Kidney epithelial cell (primary cell): ENCODE measurements at regions not wholly inside any gene's neighbourhood (a gene's known extent, or its start where the extent isn't known, plus 50 kb on each side); places are given as distances from the start of the nearest gene placed in this dataset.

Source experiments
- DNase-seq: peaks from one replicate; pipeline ENCODE4 v3.0.0-alpha.2; 2010; ENCODE audit warnings: low read depth
- H3K27me3 ChIP-seq: 2 replicates; pipeline ENCODE4 v1.6.0; 2011; ENCODE audit warnings: low read length; ENCODE audit not compliant: control insufficient read depth, insufficient read depth
- H3K36me3 ChIP-seq: 2 replicates; pipeline ENCODE4 v1.5.1; 2011; ENCODE audit warnings: low read length; ENCODE audit not compliant: control insufficient read depth, insufficient read depth
- H3K4me3 ChIP-seq: 2 replicates; pipeline ENCODE4 v1.5.1; 2011; ENCODE audit warnings: low read depth, mild to moderate bottlenecking, control low read depth, low read length
- TF ChIP-seq, protein P1 (sequence below): IDR thresholded peaks from 2 replicates; pipeline ENCODE4 v1.5.1; 2011; ENCODE audit warnings: mild to moderate bottlenecking, moderate library complexity, low read length, control low read depth, inconsistent platforms; ENCODE audit not compliant: insufficient read depth, poor library complexity, severe bottlenecking

DNA sequence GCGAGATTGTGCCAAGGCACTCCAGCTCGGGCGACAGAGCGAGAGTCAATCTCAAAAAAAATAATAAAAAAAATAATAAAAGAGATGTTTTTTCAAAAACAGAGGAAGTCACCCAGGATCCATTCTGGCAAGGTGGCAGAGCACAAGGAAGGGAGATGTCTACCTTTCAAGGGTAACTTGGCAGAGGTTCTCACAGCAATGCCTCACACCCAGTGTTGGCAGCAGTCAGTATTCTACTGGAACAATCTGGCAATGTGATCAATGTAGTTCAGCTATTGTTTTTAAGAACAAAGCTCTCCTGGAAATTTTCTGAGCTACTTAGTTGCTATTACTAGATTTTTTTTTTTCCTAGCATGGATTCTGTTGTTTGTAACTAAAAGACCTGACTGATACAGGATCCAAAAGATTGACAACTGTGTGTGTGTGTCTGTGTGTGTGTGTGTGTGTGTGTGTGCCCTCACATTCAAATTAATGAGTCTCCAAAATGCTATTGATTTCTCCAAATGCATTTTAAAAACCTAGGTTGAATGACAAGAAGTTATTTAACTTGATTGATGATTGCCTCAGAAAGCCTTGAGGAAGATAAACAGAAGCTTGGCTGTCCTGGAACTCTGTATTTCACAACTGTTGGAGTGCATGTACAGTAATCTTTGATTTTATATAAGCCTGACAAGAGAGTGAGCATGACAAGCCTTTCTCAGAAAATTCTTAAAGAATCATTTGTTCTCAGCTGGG lies 114.1 kb upstream of the RREB1 start:
- Histone ChIP-seq H3K36me3 (no peaks in the 10 kb centered on the region), H3K4me3 (no peak overlapping the region), H3K27me3 (no peaks in the 10 kb centered on the region)
- DNase-seq: no peak
- TF ChIP-seq, protein P1, sequence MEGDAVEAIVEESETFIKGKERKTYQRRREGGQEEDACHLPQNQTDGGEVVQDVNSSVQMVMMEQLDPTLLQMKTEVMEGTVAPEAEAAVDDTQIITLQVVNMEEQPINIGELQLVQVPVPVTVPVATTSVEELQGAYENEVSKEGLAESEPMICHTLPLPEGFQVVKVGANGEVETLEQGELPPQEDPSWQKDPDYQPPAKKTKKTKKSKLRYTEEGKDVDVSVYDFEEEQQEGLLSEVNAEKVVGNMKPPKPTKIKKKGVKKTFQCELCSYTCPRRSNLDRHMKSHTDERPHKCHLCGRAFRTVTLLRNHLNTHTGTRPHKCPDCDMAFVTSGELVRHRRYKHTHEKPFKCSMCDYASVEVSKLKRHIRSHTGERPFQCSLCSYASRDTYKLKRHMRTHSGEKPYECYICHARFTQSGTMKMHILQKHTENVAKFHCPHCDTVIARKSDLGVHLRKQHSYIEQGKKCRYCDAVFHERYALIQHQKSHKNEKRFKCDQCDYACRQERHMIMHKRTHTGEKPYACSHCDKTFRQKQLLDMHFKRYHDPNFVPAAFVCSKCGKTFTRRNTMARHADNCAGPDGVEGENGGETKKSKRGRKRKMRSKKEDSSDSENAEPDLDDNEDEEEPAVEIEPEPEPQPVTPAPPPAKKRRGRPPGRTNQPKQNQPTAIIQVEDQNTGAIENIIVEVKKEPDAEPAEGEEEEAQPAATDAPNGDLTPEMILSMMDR: no peak

DNA sequence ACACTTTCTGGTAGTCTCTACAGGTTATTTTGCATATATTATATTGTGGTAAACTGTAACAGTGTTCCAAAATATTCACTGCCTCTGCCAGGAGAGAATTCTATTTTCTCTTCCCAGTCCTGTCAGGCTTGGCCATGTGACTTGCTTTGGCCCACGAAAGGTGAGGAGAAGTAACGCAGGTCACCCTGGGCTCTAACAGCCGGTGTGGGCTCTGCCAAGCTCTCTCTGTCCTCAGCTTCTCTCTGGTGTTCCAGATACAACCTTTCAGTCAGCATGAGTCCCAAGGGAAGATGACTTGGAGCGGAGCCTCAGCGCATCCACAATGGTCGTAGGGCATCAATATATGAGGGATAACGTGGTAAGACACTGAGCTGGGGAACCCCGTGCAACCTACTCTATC lies 113.0 kb upstream of the RREB1 start:
- DNase-seq: no peak
- TF ChIP-seq, protein P1: no peak
- Histone ChIP-seq H3K36me3 (no peaks in the 10 kb centered on the region), H3K27me3 (no peaks in the 10 kb centered on the region), H3K4me3 (no peak overlapping the region)

DNA sequence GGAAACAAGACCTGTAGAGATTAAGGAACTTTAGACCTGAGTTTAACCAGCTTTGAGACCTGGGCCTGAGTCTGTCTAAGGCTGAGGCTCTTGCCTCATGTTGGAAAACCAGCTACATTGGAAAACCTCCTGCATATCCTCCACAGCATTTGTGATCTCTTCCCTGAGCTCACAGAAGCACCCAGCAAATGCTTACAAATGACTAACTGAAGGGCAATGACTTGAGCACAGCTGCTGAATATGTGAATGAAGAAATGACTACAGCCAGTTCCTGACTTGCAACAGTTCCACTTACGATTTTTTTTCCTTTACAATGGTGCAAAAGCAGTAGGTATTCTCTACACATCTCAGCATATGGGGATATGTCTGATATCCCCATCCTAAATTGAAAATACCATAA lies 112.4 kb upstream of the RREB1 start:
- Histone ChIP-seq H3K36me3 (no peaks in the 10 kb centered on the region), H3K27me3 (no peaks in the 10 kb centered on the region), H3K4me3 (no peak overlapping the region)
- TF ChIP-seq, protein P1: no peak
- DNase-seq: no peak

DNA sequence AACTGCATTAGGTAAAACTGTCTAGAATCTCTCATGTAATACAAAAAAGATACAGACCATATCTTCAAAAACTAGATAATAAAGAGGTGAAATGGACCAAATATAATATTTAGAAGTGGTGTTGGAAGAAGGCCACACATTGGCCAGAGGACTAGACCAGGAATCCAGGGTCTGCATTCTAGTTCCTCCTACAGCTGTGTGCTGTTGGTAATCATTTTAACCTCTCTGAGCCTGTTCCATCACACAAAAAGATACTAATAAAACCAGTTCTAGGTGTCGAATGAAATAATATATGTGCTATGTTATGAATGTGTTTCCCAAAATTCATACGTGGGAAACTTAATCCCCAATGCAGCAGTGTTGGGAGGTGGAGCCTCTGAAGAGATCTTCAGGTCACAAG lies 111.6 kb upstream of the RREB1 start:
- no peak for DNase-seq
- Histone ChIP-seq H3K36me3 (no peaks in the 10 kb centered on the region), H3K27me3 (no peaks in the 10 kb centered on the region), H3K4me3 (no peak overlapping the region)
- TF ChIP-seq, protein P1: no peak

DNA sequence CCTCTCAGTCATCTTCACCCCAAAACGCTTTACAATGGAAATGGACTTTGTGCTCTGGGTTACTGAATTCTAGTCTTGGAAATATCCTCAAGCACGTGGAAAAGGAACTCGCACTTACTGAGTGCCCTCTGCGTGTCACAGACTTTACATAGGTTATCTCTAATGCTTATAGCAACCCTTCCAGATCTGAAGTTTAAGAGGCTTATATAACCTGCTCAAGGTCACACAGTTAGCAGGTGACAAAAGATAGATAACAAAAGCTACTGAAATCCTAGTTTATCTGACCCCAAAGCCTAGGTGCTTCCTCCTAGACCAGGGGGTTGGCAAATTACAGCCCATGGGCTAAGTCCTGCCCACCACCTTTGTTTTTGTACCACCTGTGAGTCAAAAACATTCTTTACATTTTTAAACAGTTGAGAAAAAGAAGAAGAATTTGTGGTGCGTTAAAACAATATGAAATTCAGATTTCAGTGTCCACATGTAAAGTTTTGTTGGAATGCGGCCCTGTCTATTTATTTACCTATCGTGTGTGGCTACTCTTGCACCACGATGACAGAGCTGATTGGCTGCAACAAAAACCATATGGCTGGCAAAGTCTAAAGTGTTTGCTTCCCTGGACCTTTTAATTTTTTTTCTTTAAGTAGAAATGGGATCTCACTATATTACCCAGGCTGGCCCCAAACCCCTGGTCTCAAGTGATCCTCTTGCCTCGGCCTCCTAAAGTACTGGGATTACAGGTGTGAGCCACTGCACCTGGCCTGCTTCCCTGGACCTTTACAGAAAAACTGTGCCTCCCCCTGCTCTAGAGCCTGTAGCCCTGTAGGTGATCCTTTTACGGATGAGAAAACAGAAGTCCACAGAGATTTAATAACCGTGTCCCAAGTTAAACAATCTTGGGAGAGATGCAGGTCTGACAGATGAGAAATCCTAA lies 110.2 kb upstream of the RREB1 start:
- Histone ChIP-seq H3K27me3 (no peaks in the 10 kb centered on the region), H3K4me3 (no peak overlapping the region), H3K36me3 (no peaks in the 10 kb centered on the region)
- DNase-seq: no peak
- TF ChIP-seq, protein P1: no peak
